ENCODE measurements at regions not wholly inside any gene's neighbourhood (a gene's known extent, or its start where the extent isn't known, plus 50 kb on each side); places are given as distances from the start of the nearest gene placed in this dataset.

DNA sequence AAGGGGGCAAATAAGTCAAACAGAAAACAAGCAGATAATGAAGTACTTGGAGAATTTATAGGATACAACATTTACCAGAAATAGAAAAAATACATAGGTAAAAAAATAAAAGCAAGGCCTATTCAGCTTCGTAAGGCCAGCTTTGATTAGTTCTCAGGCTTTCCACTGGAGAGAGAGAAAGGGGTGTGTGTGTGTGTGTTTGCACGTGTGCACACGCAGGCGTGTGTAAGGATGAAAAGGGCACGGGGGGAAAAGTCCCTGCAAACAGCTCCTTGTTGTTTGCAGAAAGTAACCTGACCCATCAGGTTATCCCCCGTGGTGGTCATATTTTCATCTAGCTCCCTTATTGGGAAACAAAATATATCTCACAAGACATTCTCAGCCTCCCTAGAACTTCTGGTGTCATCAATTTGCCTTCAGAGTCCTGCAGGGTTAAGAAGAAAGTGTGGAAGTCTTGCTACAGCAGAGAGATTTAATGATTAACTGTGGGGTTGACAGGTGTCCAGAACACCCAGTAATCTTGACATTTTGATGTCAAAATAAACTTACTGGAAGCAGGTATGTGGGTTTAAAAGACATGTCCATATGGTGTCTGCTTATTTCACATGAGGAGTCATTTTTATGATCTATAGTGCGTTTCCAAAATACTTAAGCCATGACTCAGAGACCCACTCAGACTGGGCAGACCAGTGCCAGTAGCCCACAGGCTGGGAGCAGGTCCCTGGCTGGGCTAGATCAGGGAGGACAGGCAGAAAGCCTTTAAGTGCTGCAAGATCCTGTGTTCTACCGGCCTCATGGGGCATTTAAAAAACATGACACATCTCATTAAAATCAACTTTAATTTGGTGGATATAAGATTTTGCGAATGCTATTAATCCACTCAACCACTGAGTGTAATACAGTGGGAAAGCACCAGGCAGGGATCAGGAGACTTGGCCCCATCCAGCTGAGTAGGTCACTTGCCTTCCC lies 487.6 kb upstream of the CAMK1G start:
- no peak for TF ChIP-seq SIN3A (IDR thresholded peaks at IDR 0.05; ENCODE audit: borderline replicate concordance, insufficient read depth, low read depth, low read length)
- TF ChIP-seq, protein P1, sequence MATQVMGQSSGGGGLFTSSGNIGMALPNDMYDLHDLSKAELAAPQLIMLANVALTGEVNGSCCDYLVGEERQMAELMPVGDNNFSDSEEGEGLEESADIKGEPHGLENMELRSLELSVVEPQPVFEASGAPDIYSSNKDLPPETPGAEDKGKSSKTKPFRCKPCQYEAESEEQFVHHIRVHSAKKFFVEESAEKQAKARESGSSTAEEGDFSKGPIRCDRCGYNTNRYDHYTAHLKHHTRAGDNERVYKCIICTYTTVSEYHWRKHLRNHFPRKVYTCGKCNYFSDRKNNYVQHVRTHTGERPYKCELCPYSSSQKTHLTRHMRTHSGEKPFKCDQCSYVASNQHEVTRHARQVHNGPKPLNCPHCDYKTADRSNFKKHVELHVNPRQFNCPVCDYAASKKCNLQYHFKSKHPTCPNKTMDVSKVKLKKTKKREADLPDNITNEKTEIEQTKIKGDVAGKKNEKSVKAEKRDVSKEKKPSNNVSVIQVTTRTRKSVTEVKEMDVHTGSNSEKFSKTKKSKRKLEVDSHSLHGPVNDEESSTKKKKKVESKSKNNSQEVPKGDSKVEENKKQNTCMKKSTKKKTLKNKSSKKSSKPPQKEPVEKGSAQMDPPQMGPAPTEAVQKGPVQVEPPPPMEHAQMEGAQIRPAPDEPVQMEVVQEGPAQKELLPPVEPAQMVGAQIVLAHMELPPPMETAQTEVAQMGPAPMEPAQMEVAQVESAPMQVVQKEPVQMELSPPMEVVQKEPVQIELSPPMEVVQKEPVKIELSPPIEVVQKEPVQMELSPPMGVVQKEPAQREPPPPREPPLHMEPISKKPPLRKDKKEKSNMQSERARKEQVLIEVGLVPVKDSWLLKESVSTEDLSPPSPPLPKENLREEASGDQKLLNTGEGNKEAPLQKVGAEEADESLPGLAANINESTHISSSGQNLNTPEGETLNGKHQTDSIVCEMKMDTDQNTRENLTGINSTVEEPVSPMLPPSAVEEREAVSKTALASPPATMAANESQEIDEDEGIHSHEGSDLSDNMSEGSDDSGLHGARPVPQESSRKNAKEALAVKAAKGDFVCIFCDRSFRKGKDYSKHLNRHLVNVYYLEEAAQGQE (IDR thresholded peaks at IDR 0.05; ENCODE audit: insufficient read depth in 1 of 2, low read depth in 2 of 2, low read length in 1 of 2), result no peak
- no peak for TF ChIP-seq POLR2AphosphoS5 (IDR thresholded peaks at IDR 0.05; ENCODE audit: low read depth, low read length)
